HCT116 (cell line): ENCODE measurements at regions not wholly inside any gene's neighbourhood (a gene's known extent, or its start where the extent isn't known, plus 50 kb on each side); places are given as distances from the start of the nearest gene placed in this dataset.

Experiments used
- ATAC-seq: fragments of 200-7000 bp; cut with Tn5 transposase; 2 replicates; pipeline ENCODE4 v1.9.1; 2020; ENCODE audit warnings: mild to moderate bottlenecking, moderate library complexity
- BruUV-seq: library from RNA; stranded (reverse); fragments of 400-500 nt; replicated peaks from 2 replicates; lab custom pipeline; 2021; lab: Mats Ljungman, UMichigan
- CTCF ChIA-PET: fragments of 300-600 bp; sonication (Branson Sonifier 250); formaldehyde crosslinking; loops from one replicate; lab custom pipeline; 2021; ENCODE audit warnings: antibody characterized with exemption; lab: Charles Lee
- POLR2A ChIA-PET: fragments of 300-600, 350-600 bp; sonication (Branson Sonifier 250); formaldehyde crosslinking; loops from one replicate; lab custom pipeline; 2021; ENCODE audit warnings: antibody characterized with exemption; lab: Charles Lee
- RAD21 ChIA-PET, 2 experiments: fragments of 300-600 bp; sonication (Branson Sonifier 250); formaldehyde crosslinking; loops; one replicate each; lab custom pipeline; 2023; ENCODE audit warnings: low total read pairs in 2 of 2; ENCODE audit not compliant: uncharacterized antibody in 2 of 2, unreplicated experiment in 2 of 2, low non-redundant PET in 1 of 2; lab: Charles Lee
- DNase-seq: peaks from one replicate; pipeline ENCODE4 v3.0.0-alpha.2; 2010; ENCODE audit warnings: low read depth, low spot score
- H2AFZ ChIP-seq: fragments of 200-600 bp; shearing (Covaris generic), sonication (generic); 2 replicates; pipeline ENCODE4 v1.6.1; 2017; ENCODE audit warnings: low read depth, mixed run types, mixed read lengths, antibody characterized with exemption, low read length; ENCODE audit not compliant: poor library complexity, severe bottlenecking
- H3K27ac ChIP-seq: 2 replicates; pipeline ENCODE4 v1.5.1; 2012; ENCODE audit warnings: low read depth, low read length
- H3K27me3 ChIP-seq: fragments of 200-600 bp; sonication (generic); 2 replicates; pipeline ENCODE4 v1.6.1; 2016; ENCODE audit warnings: mixed run types, low read length, mixed read lengths; ENCODE audit not compliant: insufficient read depth
- H3K36me3 ChIP-seq, 2 experiments: fragments of 200-500 bp in 1 of 2; fragments of 200-600 bp in 1 of 2; sonication (Bioruptor generic) in 1 of 2; sonication (generic) in 1 of 2; 2 replicates each; pipeline versions ENCODE4 v1.5.1 to v1.6.1; 2014 to 2016; ENCODE audit warnings: low read length in 2 of 2, inconsistent platforms in 1 of 2, mixed read lengths in 1 of 2, mixed run types in 1 of 2; ENCODE audit not compliant: insufficient read depth in 2 of 2, control insufficient read depth in 1 of 2
- H3K4me1 ChIP-seq, 2 experiments: fragments of 200-600 bp in 1 of 2; sonication (generic) in 1 of 2; 2 replicates each; pipeline versions ENCODE4 v1.5.1 to v1.6.1; 2012 to 2017; ENCODE audit warnings: low read length in 2 of 2, inconsistent platforms in 1 of 2, mild to moderate bottlenecking in 1 of 2, mixed read lengths in 1 of 2, mixed run types in 1 of 2, moderate library complexity in 1 of 2; ENCODE audit not compliant: insufficient read depth in 2 of 2, control insufficient read depth in 1 of 2
- H3K4me2 ChIP-seq: fragments of 200-600 bp; sonication (generic); 2 replicates; pipeline ENCODE4 v1.6.1; 2017; ENCODE audit warnings: mixed run types, low read length, mixed read lengths
- H3K4me3 ChIP-seq, 2 experiments: fragments of 200-600 bp in 1 of 2; sonication (generic) in 1 of 2; replicated peaks in 1 of 2; 2 replicates each; pipeline ENCODE4 v1.5.1; 2011 to 2016; ENCODE audit warnings: low read length in 2 of 2, control low read depth in 1 of 2, low read depth in 1 of 2, mild to moderate bottlenecking in 1 of 2, mixed read lengths in 1 of 2, mixed run types in 1 of 2
- H3K79me2 ChIP-seq: fragments of 200-600 bp; sonication (generic); 2 replicates; pipeline ENCODE4 v1.6.1; 2017; ENCODE audit warnings: mild to moderate bottlenecking, mixed run types, low read length, moderate library complexity, mixed read lengths; ENCODE audit not compliant: insufficient read depth
- H3K9ac ChIP-seq: fragments of 200-600 bp; sonication (generic); 2 replicates; pipeline ENCODE4 v1.6.1; 2016; ENCODE audit warnings: low read length, mixed read lengths
- H3K9me2 ChIP-seq: fragments of 200-600 bp; sonication (generic), shearing (Covaris generic); 2 replicates; pipeline ENCODE4 v1.6.1; 2017; ENCODE audit warnings: mixed run types, mild to moderate bottlenecking, moderate library complexity; ENCODE audit not compliant: insufficient read depth
- H3K9me3 ChIP-seq, 2 experiments: fragments of 200-500 bp in 1 of 2; fragments of 200-600 bp in 1 of 2; sonication (Bioruptor generic) in 1 of 2; sonication (generic) in 1 of 2; 2 replicates each; pipeline ENCODE4 v1.6.1; 2014 to 2017; ENCODE audit warnings: low read length in 2 of 2, mixed read lengths in 2 of 2, inconsistent platforms in 1 of 2, low read depth in 1 of 2, mild to moderate bottlenecking in 1 of 2, mixed run types in 1 of 2, moderate library complexity in 1 of 2; ENCODE audit not compliant: control insufficient read depth in 1 of 2, insufficient read depth in 1 of 2
- H4K20me1 ChIP-seq: fragments of 200-600 bp; sonication (generic), shearing (Covaris generic); 2 replicates; pipeline ENCODE4 v1.6.1; 2017; ENCODE audit warnings: mixed run types, mild to moderate bottlenecking, moderate library complexity; ENCODE audit not compliant: insufficient read depth
- EGR1 ChIP-seq: IDR thresholded peaks from 2 replicates; pipeline ENCODE4 v1.6.1; 2012; ENCODE audit warnings: low read depth
- JUND ChIP-seq: IDR thresholded peaks from 2 replicates; pipeline ENCODE4 v1.6.1; 2012
- SRF ChIP-seq: IDR thresholded peaks from 2 replicates; pipeline ENCODE4 v1.6.1; 2012; ENCODE audit warnings: low read depth
- ZFX ChIP-seq: fragments of 450-650 bp; IDR thresholded peaks from 2 replicates; pipeline ENCODE4 v1.6.1; 2017
- intact Hi-C: fragments of 100-400 bp; cut with micrococcal nuclease; formaldehyde crosslinking; loops from 2 replicates; pipeline ENCODE4 v1.10.0; 2022
- TF ChIP-seq, protein P1 (sequence below), 3 experiments: fragments of 200-600 bp in 1 of 3; sonication (generic) in 1 of 3; IDR thresholded peaks in 2 of 3; conservative IDR thresholded peaks in 1 of 3; 2 replicates each; pipeline ENCODE4 v1.5.1; 2012 to 2017; ENCODE audit warnings: low read depth in 2 of 3, low read length in 2 of 3, antibody characterized with exemption in 1 of 3, borderline replicate concordance in 1 of 3, control low read depth in 1 of 3, mild to moderate bottlenecking in 1 of 3, mixed read lengths in 1 of 3, mixed run types in 1 of 3, moderate library complexity in 1 of 3; ENCODE audit not compliant: insufficient read depth in 1 of 3
- TF ChIP-seq, protein P2 (sequence below): IDR thresholded peaks from 2 replicates; pipeline ENCODE4 v1.6.1; 2012; ENCODE audit warnings: low read depth

DNA sequence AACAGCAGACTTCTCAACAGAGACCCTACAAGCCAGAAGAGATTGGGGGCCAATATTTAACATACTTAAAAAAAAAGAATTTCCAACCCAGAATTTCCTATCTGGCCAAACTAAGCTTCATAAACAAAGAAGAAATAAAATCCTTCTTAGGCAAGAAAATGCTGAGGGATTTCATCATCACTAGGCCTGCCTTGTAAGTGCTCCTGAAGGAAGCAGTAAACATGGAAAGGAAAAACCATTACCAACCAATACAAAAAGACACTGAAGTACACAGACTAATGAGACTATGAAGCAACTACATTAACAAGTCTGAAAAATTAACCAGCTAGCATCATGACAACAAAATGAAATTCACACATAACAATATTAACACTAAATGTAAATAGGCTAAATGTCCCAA, 947.9 kb upstream of the CHORDC1 start (continued):
- TF ChIP-seq, protein P1, sequence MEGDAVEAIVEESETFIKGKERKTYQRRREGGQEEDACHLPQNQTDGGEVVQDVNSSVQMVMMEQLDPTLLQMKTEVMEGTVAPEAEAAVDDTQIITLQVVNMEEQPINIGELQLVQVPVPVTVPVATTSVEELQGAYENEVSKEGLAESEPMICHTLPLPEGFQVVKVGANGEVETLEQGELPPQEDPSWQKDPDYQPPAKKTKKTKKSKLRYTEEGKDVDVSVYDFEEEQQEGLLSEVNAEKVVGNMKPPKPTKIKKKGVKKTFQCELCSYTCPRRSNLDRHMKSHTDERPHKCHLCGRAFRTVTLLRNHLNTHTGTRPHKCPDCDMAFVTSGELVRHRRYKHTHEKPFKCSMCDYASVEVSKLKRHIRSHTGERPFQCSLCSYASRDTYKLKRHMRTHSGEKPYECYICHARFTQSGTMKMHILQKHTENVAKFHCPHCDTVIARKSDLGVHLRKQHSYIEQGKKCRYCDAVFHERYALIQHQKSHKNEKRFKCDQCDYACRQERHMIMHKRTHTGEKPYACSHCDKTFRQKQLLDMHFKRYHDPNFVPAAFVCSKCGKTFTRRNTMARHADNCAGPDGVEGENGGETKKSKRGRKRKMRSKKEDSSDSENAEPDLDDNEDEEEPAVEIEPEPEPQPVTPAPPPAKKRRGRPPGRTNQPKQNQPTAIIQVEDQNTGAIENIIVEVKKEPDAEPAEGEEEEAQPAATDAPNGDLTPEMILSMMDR (IDR thresholded peaks at IDR 0.05 in 2 of 3, conservative IDR thresholded peaks at IDR 0.05 in 1 of 3; ENCODE audit: borderline replicate concordance in 1 of 3, insufficient read depth in 1 of 3, low read depth in 2 of 3, low read length in 2 of 3) = no peak
- TF ChIP-seq, protein P2, sequence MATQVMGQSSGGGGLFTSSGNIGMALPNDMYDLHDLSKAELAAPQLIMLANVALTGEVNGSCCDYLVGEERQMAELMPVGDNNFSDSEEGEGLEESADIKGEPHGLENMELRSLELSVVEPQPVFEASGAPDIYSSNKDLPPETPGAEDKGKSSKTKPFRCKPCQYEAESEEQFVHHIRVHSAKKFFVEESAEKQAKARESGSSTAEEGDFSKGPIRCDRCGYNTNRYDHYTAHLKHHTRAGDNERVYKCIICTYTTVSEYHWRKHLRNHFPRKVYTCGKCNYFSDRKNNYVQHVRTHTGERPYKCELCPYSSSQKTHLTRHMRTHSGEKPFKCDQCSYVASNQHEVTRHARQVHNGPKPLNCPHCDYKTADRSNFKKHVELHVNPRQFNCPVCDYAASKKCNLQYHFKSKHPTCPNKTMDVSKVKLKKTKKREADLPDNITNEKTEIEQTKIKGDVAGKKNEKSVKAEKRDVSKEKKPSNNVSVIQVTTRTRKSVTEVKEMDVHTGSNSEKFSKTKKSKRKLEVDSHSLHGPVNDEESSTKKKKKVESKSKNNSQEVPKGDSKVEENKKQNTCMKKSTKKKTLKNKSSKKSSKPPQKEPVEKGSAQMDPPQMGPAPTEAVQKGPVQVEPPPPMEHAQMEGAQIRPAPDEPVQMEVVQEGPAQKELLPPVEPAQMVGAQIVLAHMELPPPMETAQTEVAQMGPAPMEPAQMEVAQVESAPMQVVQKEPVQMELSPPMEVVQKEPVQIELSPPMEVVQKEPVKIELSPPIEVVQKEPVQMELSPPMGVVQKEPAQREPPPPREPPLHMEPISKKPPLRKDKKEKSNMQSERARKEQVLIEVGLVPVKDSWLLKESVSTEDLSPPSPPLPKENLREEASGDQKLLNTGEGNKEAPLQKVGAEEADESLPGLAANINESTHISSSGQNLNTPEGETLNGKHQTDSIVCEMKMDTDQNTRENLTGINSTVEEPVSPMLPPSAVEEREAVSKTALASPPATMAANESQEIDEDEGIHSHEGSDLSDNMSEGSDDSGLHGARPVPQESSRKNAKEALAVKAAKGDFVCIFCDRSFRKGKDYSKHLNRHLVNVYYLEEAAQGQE = no peak
- no peak for TF ChIP-seq EGR1

DNA sequence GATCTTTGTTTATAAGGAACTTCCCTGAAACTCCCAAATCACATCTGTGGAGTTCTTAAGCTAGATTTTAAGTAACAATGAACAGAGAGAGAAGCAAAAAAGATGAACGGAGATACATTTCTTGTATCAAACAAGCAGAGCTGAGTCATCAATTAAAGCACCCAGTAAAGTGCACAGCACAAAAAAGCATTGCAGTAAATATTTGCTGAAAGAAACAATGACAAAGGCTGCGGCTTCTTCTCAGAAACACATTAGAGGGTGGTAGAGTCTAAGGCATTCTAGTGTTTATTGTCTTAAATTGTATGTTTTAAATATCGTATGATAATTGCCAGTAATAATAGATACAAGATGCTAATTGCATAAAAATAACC, 941.6 kb upstream of the CHORDC1 start:
- ChIA-PET CTCF (no interaction called here), RAD21 (no interaction called here), POLR2A (no interaction called here)
- no peaks in the 10 kb centered on the region for H3K79me2 ChIP-seq
- no peaks in the 10 kb centered on the region for H3K4me1 ChIP-seq
- DNase-seq = no peak
- no peak overlapping the region for H3K4me3 ChIP-seq
- H3K4me2 ChIP-seq = no peak overlapping the region
- H3K36me3 ChIP-seq = no peaks in the 10 kb centered on the region
- no peak overlapping the region for H2AFZ ChIP-seq
- H3K9me3 ChIP-seq = peaks cover 0 to 8% of the 10 kb centered on the region in 2 experiments; a peak in 2 of 4 replicates
- H3K27ac ChIP-seq = no peak overlapping the region
- no peak for ATAC-seq
- H3K9me2 ChIP-seq = no peaks in the 10 kb centered on the region
- no peak overlapping the region for H3K9ac ChIP-seq
- TF ChIP-seq SRF (no peak), JUND (no peak), ZFX (no peak)
- no peaks in the 10 kb centered on the region for H4K20me1 ChIP-seq
- no TSS peak for BruUV-seq
- intact Hi-C loops = no loop called here
- H3K27me3 ChIP-seq = no peaks in the 10 kb centered on the region
